ENCODE measurements at regions not wholly inside any gene's neighbourhood (a gene's known extent, or its start where the extent isn't known, plus 50 kb on each side); places are given as distances from the start of the nearest gene placed in this dataset.

DNA sequence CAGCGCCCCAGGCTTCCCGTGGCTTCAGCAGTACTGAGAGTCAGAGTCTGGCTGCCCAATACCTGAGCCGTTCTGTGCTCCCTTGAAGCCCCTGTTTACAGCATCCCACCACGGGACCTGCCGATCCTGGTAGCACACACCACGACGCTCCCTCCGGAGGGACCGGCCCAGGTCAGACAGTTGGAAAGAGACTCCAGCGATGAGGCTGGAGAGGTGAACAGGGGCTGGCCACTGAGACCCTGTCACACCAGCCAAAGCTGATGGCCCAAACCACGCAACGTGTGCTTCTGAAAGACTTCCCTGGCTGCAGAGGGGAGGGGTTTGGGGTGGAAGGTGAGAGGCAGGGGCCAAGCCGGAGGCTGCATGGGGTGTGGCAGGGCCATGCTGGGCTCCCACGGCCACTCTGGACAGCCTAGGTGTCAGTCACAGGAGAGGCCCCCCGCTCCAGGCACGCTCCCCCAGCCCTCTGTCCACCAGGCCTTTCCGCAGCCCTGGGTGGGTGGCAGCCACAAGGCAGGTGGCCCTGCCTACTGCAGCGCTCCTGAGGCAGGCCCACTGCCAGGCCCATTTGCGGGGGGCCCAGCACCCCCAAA lies 140.2 kb upstream of the CHST15 start:
- Histone ChIP-seq H3K9me3 (no peaks in the 10 kb centered on the region), H3K27me3 (no peaks in the 10 kb centered on the region), H3K4me3 (no peak overlapping the region), H3K36me3 (no peaks in the 10 kb centered on the region), H3K27ac (no peak overlapping the region), H3K4me1 (no peaks in the 10 kb centered on the region)
- TF ChIP-seq POLR2A (IDR thresholded peaks at IDR 0.05): no peak
- TF ChIP-seq, protein P1, sequence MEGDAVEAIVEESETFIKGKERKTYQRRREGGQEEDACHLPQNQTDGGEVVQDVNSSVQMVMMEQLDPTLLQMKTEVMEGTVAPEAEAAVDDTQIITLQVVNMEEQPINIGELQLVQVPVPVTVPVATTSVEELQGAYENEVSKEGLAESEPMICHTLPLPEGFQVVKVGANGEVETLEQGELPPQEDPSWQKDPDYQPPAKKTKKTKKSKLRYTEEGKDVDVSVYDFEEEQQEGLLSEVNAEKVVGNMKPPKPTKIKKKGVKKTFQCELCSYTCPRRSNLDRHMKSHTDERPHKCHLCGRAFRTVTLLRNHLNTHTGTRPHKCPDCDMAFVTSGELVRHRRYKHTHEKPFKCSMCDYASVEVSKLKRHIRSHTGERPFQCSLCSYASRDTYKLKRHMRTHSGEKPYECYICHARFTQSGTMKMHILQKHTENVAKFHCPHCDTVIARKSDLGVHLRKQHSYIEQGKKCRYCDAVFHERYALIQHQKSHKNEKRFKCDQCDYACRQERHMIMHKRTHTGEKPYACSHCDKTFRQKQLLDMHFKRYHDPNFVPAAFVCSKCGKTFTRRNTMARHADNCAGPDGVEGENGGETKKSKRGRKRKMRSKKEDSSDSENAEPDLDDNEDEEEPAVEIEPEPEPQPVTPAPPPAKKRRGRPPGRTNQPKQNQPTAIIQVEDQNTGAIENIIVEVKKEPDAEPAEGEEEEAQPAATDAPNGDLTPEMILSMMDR (IDR thresholded peaks at IDR 0.05): no peak
- 53% methylated on average over 7 of the region's 19 CpGs for WGBS (ENCODE audit: insufficient coverage, low coverage, low lambda C conversion rate, missing lambda C conversion rate)
- intact Hi-C loops (cut with DNase I): no loop called here
- DNase-seq (no peak), ATAC-seq (peak in 1 of 4 donors; percentile 12)

DNA sequence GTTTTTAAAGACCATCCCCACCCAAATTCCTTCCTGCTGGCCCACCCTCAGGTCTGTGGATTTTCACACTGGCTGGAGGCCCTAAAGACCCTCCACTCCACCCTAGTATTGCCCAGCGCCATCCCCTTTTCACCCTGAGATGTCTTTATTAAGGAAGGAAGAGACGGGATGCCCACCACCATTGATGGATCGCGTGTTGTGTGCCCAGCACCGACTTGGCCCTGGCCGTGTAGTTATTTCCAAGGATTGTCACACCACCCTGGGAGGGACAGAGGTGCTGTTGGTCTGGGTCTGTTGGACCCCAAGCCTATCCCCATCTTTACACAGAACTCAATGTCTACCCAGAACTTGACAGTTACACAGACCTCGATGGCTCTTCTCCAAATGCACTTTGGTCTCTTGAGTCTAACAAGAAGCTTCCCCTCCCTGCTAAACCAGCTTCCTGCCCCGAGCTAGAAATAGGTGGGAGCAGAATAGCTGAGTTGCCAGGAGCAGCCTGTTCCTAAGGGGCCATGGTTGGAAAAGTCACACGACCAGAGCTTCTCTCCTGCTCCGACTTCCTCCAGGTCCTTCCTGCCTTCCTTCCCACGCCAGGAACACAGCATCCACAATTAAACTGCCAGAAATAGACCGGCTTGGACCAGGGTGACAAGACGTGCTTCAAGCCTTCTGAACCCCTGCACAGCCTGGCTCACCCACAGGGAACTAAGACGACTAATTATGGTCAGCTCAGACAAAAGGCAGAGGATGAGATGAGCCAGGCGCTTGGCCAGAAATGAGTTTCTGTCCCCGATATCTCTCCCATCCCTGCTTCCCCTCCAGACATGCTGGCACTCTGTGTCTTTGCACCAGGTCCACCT lies 139.5 kb upstream of the CHST15 start:
- 55% methylated on average over 11 of the region's 16 CpGs for WGBS (ENCODE audit: insufficient coverage, low coverage, low lambda C conversion rate, missing lambda C conversion rate)
- Histone ChIP-seq H3K4me3 (no peak overlapping the region), H3K36me3 (no peaks in the 10 kb centered on the region), H3K9me3 (no peaks in the 10 kb centered on the region), H3K27me3 (no peaks in the 10 kb centered on the region), H3K4me1 (no peaks in the 10 kb centered on the region), H3K27ac (no peak overlapping the region)
- DNase-seq (no peak), ATAC-seq (peak; percentile 26 to 58 (median 44))
- TF ChIP-seq, protein P1 (IDR thresholded peaks at IDR 0.05): no peak
- TF ChIP-seq POLR2A (IDR thresholded peaks at IDR 0.05): no peak
- intact Hi-C loops (cut with DNase I): no loop called here

DNA sequence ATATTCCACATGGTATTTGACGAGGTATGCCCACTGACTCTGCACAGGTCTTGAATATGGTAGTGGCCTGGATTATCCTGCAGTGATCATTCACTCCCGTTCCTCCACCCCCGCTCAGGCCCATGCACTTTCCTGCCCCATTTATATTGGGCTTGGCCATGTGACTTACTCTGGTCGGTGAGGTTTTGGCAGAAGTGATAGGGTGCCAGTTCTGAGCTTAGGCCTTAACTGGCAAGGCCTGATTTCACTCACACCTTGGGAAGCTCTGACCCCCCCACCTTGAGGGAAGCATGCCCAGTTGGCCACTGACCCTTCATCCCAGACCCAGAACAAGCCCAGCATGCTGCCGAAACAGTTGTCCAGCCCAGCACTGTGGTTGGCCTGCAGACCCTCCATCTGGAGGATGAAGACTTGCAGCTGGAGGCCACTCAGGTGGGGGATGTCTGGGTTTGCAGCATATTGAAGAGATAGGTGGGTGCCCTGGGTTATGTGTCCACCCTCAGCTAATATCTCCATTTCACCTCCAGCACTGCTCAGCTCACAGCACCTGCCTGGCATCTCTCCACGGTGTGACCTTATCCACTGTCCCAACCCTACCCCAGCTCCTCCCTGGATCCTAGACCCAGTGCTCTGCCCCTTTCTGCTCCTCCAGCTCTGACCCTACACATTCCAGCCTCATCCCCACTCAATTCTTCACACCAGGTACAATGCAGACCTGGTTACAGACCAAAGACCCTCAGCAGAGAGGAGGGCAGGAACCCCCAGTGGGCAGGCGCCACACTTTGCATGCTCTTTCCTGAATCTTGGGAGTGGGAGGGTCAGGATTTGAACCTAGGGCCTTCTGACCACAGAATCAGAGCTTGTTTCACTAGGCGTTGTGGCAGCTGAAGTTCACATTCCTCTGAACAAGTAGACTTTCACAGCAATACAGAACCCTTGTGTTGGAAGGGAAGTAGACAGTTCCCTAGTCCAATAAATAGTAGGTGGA lies 138.1 kb upstream of the CHST15 start:
- DNase-seq (no peak), ATAC-seq (no peak)

DNA sequence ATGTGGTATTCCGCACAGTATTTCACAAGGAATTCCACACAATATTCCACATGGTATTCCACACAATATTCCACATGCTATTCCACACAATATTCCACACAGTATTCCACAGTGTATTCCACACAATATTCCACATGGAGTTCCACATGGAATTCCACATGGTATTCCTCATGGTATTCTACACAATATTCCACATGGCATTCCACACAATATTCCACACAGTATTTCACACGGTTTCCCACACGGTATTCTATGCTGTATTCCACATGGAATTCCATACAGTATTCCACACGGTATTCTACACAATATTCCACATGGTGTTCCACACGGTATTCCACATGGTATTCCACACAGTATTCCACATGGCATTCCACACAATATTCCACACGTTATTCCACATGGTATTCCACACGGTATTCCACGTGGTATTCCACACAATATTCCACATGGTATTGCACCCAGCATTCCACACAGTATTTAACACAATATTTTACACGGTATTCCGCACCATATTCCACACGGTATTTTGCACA lies 137.3 kb upstream of the CHST15 start:
- ATAC-seq: no peak
- Histone ChIP-seq H3K27ac (no peak overlapping the region), H3K4me1 (no peaks in the 10 kb centered on the region), H3K27me3 (no peaks in the 10 kb centered on the region), H3K36me3 (no peaks in the 10 kb centered on the region), H3K4me3 (no peak overlapping the region), H3K9me3 (no peaks in the 10 kb centered on the region)
- WGBS (ENCODE audit: insufficient coverage, low coverage, low lambda C conversion rate, missing lambda C conversion rate): 82% methylated on average over 11 of the region's 11 CpGs
- no peak for TF ChIP-seq POLR2A (IDR thresholded peaks at IDR 0.05)
- TF ChIP-seq, protein P1 (IDR thresholded peaks at IDR 0.05): no peak
- no peak for DNase-seq
- intact Hi-C loops (cut with DNase I): no loop called here

More for the DNA sequence above, 138.1 kb upstream of the CHST15 start:
- no peak overlapping the region for H3K4me3 ChIP-seq
- no peak for TF ChIP-seq POLR2A (IDR thresholded peaks at IDR 0.05)
- TF ChIP-seq, protein P1 (IDR thresholded peaks at IDR 0.05): no peak
- H3K27me3 ChIP-seq: no peaks in the 10 kb centered on the region
- no peaks in the 10 kb centered on the region for H3K4me1 ChIP-seq
- no peak overlapping the region for H3K27ac ChIP-seq
- H3K9me3 ChIP-seq: no peaks in the 10 kb centered on the region
- intact Hi-C loops (cut with DNase I): no loop called here
- WGBS (ENCODE audit: insufficient coverage, low coverage, low lambda C conversion rate, missing lambda C conversion rate): 79% methylated on average over 5 of the region's 8 CpGs
- no peaks in the 10 kb centered on the region for H3K36me3 ChIP-seq
